GM18520 (cell line): ENCODE measurements at regions not wholly inside any gene's neighbourhood (a gene's known extent, or its start where the extent isn't known, plus 50 kb on each side); places are given as distances from the start of the nearest gene placed in this dataset.
A peak's percentile ranks its signal among the peaks of the same experiment; 100 is the strongest.
"Not testable (repeated sequence)": the region's sequence is repeated elsewhere in the genome, so short reads cannot be mapped to it uniquely, and the experiment has no call there.

ENCODE experiments used
- ATAC-seq: cut with Tn5 transposase; IDR thresholded peaks from one replicate; pipeline ENCODE4 v1.9.1; 2021; ENCODE audit not compliant: unreplicated experiment

- ATAC-seq, result no peak
Observed at GRCh38 chr4:71841336-71841735, 57.5 kb upstream of the GC start.

DNA sequence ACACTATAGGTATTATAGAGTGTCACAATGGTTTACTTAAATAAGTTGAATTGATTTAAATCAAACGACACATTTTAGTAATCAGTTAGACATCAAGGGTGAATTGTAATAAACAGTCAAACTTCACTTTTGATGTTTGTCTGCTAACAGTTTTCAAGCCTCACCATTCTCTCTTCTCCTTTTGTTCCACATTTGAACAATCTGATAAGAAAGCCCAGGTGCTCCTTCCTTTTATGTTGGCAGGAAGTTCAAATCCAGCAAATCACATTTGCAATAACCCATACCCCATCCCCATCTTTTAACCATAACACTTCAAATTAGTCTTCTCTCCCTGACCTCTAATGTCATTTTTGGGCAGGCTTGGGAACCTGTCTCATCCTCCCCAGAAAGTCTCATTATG lies 63.4 kb upstream of the GC start:
- ATAC-seq, result no peak

GRCh38 chr4:71855944-71856343 lies 72.1 kb upstream of the GC start:
- ATAC-seq, result no peak

DNA sequence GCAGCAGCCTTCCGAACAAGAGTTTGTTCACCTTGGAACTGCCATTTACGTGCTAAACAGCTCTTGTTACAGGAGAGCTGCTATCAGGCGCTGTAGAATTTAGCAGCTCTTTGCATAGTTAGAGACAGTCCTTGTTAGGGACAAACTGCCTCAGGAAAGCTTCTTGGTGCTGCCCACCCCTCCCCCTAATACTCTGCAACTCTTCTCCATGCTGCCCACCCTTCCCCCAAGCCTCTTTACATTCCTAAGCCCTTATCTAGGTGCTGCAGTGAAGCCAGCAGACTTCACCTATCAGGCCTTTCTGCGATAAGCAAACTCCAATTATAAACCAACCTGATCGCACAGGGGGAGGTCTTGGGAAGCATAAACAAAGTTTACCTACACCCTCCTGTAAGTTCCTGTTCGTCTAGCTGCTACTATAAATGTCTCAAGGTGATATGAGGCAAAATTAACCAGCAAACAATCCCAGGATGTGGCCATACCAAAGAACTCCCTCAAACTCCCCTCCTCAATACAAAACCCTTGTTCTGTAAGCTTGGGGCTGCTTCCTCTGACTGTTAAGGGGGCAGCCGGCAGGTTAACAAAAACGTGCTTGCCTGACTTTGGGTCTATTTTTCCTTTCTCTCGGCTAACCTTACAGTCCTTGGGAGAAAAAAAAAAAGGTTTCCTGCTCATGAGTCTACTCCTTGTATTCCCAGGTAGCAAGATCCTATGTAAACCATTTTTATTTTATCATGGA lies 74.0 kb upstream of the GC start:
- ATAC-seq, result no peak

DNA sequence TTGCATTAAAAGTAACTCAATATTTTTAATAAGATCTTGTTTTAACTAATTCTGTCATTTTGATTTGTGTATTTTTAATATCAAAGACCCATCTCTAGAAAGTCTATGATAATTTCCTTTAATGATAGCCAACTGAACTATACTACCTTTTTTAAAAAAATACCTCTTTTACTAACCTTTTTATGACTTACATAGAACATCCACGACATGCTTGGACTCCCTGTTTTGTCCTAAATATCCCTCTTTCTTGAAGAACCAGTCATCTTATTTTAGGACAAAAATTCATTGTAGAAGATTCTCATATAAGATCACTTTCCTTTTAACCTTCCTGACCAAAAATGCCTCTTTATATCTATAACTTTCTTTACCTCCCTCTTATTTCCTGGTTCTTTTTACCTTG lies 76.8 kb upstream of the GC start:
- no peak for ATAC-seq

GRCh38 chr4:71862315-71862714 lies 78.4 kb upstream of the GC start:
- no peak for ATAC-seq

DNA sequence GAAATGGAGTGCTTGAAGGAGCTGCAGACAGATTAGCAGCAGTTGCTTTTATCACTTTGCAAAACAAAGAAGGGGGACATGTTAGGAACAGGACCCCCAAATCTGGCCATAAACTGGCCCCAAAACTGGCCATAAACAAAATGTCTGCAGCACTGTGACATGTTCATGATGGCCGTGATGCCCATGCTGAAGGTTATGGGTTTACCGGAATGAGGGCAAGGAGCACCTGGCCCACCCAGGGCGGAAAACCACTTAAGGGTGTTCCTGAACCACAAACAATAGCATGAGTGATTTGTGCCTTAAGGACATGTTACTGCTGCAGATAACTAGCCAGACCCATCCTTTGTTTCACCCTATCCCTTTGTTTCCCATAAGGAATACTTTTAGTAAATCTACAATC lies 79.6 kb upstream of the GC start:
- ATAC-seq, result no peak

- ATAC-seq, result no peak
Observed at GRCh38 chr4:71864380-71864779, 80.5 kb upstream of the GC start.

DNA sequence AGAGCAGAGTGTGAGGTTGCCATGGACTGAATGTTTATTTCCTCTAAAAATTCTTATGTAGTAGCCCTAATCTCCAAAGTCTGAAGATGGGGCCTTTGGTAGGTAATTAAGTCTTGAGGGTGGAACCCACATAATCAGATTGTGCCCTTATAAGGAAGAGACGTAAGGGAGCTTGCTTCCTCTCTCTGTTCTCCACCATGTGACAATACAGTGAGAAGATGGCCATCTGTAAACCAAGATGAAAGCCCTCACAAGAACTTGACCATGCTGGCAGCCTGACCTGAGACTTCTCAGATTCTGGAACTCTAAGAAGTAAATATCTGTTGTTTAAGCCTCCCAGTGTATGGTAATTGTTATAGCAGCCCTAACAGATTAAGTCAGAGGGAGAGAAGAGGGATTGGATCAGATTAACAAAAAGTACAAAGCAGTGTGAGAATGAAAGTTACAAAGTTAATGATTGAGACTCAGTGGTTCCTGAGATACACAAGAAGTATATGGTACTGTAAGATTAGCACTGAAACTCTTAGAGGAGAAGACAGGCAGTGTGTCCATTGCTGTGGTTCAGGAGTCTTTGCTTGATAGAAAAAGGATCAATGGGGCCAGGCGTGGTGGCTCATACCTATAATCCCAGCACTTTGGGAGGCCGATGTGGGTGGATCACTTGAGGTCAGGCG lies 82.5 kb upstream of the GC start:
- ATAC-seq, result no peak

GRCh38 chr4:71867598-71867997 lies 83.7 kb upstream of the GC start:
- no peak for ATAC-seq

DNA sequence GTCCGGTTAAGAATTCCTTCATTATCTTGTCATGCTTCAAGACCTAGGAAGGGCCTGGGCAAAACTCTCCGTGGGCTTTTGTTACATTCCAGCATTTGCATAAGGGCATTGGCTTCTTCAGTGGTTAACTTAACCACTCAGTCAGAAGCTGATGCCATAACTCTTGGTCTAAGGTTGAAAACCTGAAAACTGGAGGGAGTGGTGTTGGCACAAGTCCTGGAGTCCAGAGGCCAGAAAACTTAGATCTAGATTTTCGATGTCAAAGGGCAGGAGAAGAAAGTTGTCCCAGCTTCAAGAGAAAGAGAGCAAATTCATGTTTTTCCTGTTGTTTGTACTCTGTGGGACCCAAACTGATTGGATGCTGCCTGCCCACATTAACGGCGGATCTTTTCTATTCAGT lies 86.6 kb upstream of the GC start:
- no peak for ATAC-seq

DNA sequence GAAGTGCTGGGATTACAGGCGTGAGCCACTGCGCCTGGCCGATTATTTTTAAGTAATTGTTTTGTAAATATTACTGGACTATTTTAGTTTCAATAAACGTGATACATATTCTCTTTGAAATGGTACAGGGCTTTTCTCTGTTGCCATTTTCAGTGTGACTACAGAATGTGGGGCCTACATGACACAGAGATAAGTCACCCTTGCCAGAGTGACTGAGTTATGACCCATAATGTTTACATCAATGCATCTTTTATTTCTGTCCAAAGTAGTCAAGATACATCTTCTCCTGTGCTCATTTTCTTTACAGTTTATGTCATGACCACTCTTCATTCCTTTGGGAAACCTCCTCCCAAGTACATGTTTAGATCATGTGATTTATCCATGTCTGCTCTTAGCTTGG lies 88.3 kb upstream of the GC start:
- ATAC-seq, result no peak

GRCh38 chr4:71872767-71873415 lies 89.0 kb upstream of the GC start:
- no peak for ATAC-seq

DNA sequence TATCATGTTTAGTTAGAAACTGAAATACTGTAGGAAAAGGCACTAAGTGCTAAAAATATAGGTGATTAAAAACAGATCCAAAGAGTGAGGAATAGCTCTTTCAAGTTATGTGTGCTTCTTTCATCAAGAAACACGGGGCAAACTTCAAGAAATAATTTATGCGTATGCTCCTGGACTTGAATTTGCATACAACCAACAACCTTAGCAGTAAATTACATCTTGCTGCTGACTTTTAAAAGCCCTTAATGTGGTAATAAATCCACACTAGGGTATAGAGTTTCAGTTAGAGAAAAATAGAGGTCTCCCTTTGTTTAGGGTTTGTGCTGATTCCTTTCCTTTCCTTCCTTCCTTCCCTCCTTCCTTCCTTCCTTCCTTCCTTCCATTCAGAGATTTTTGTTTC lies 94.5 kb upstream of the GC start:
- no peak for ATAC-seq

GRCh38 chr4:71882113-71882841 lies 98.4 kb upstream of the GC start:
- ATAC-seq, result no peak

DNA sequence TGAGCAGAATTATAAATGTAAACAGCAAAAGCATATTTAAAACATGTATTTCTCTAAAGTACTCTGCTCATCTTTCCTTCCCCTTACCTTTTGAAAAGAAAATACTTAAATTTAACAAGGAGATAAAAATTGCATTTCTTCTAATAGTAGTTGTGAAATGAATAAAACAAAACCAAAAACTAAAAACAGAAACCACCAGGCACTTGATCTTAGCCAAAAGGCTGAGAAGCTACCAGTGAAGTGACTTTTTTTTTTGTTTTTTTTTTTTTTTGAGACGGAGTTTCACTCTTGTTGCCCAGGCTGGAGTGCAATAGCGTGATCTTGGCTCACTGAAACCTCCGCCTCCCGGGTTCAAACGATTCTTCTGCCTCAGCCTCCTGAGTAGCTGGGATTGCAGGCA lies 116.5 kb upstream of the GC start:
- not testable (repeated sequence) for ATAC-seq

DNA sequence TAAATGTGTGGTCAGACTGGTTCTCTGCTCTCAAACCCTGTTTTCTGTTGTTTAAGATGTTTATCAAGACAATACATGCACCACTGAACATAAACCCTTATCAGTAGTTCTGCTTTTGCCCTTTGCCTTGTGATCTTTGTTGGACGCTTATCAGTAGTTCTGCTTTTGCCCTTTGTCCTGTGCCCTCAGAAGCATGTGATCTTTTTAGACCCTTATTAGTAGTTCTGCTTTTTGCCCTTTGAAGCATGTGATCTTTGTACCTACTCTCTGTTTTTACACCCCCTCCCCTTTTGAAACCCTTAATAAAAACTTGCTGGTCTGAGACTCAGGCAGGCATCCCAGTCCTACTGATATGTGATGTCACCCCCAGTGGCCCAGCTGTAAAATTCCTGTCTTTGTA lies 121.7 kb upstream of the GC start:
- not testable (repeated sequence) for ATAC-seq

DNA sequence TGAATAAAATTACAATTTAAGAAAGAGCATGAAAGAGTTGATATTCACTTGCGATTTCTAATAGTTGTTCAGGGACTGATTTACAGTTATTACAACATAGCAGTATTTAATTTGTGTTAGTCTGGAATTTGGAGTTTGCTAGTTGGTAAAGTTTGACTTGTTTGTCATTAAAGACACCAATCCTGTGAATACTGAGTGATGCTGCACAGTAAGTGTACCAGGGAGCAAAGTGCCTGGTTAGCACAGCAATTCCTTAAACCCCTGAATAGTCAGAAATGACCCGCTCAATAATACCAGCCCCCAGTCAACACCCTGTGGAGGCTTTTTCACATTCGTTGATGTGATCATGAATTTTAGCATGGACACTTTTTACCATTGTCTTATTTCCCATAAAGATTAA lies 122.2 kb upstream of the GC start:
- ATAC-seq, result no peak

- ATAC-seq, result no peak
Observed at GRCh38 chr4:71907071-71907470, 123.2 kb upstream of the GC start.

DNA sequence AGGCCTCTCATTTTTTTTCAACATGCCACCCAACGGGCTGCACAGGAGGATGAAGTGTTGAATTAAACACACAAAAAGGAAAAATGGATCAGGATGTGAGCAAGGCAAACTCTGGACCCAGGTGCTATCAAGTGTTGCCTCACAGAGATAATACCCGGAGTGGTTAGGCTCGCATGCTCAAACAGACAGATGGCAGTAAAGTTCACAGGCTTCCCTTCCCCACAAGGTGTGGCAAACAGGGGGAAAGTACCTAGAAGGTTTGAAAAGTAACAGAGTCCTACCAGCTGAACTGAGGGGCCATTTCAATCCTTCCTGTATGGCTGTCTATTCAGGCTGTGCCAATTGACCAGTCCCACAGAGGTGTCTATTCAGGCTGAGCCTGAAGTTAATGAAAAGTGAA lies 123.9 kb upstream of the GC start:
- ATAC-seq, result peak; percentile 87

DNA sequence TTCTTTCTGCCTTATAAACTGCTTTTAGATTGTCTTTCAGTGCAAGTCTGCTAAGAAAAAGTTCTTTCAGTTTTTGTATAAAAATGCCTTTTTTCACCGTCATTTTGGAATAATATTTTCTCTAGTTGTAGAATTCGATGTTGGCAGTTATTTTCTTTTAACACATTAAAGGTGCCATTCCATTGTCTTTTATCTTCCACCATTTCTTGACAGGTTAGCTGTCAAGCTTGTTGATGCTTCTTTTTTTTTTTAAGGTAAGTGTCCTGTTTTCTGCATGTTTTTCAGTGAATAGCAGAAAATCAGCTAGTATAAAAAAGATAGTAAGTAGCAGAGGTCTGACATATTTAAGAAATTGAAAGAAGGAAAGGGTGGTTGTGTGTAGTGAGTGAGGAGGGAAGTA lies 118.5 kb upstream of the NPFFR2 start:
- no peak for ATAC-seq

DNA sequence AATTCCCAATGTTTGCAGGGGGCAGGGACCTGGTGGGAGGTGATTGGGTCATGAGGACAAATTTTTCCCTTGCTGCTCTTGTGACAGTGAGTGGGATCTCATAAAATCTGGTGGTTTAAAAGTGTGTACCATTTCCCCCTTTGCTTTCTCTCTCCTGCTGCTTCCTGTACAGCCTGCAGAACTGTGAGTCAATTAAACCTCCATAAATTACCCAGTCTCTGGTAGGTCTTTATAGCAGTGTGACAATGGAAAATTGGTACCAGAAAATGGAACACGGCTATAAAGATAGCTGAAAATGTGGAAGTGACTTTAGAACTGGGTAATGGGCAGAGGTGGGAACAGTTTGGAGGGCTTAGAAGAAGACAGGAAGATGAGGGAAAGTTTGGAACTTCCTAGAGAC lies 108.7 kb upstream of the NPFFR2 start:
- ATAC-seq, result no peak
